ENCODE measurements at regions not wholly inside any gene's neighbourhood (a gene's known extent, or its start where the extent isn't known, plus 50 kb on each side); places are given as distances from the start of the nearest gene placed in this dataset.
"Not testable (repeated sequence)": the region's sequence is repeated elsewhere in the genome, so short reads cannot be mapped to it uniquely, and the experiment has no call there.

- DNase-seq = no peak
These were observed 54.3 kb upstream of the CREB3L1 start for GRCh38 chr11:46223252-46223513.

GRCh38 chr11:46222490-46223251 lies 54.8 kb upstream of the CREB3L1 start:
- DNase-seq = no peak

- no peak for DNase-seq
These were observed 57.1 kb upstream of the CREB3L1 start for GRCh38 chr11:46220313-46220712.

GRCh38 chr11:46216765-46217089 lies 60.7 kb upstream of the CREB3L1 start:
- no peak for DNase-seq

- DNase-seq = no peak
These were observed 61.3 kb upstream of the CREB3L1 start for GRCh38 chr11:46216019-46216764.

GRCh38 chr11:46215208-46215931 lies 62.1 kb upstream of the CREB3L1 start:
- no peak for DNase-seq

- DNase-seq = no peak
These were observed 64.7 kb upstream of the CREB3L1 start for GRCh38 chr11:46212720-46213119.

GRCh38 chr11:46210856-46211255 lies 66.6 kb upstream of the CREB3L1 start:
- no peak for DNase-seq

- peak; percentile 5 for DNase-seq
These were observed 67.3 kb upstream of the CREB3L1 start for GRCh38 chr11:46210133-46210636.

- DNase-seq = not testable (repeated sequence)
These were observed 67.8 kb upstream of the CREB3L1 start for GRCh38 chr11:46209624-46210023.

- DNase-seq = no peak
These were observed 68.7 kb upstream of the CREB3L1 start for GRCh38 chr11:46208803-46209202.

- DNase-seq = peak; percentile 1
These were observed 70.2 kb upstream of the CREB3L1 start for GRCh38 chr11:46207270-46207669.

- not testable (repeated sequence) for DNase-seq
These were observed 73.0 kb upstream of the CREB3L1 start for GRCh38 chr11:46204415-46204814.

GRCh38 chr11:46203746-46204145 lies 73.7 kb upstream of the CREB3L1 start:
- no peak for DNase-seq

GRCh38 chr11:46202696-46203391 lies 74.6 kb upstream of the CREB3L1 start:
- DNase-seq = no peak

- DNase-seq = no peak
These were observed 75.3 kb upstream of the CREB3L1 start for GRCh38 chr11:46202149-46202548.

GRCh38 chr11:46200537-46201281 lies 76.8 kb upstream of the CREB3L1 start:
- DNase-seq = no peak

- no peak for DNase-seq
These were observed 77.3 kb upstream of the PHF21A start for GRCh38 chr11:46198245-46199240.

- no peak for DNase-seq
These were observed 76.2 kb upstream of the PHF21A start for GRCh38 chr11:46197421-46197820.

GRCh38 chr11:46188017-46188416 lies 66.8 kb upstream of the PHF21A start:
- DNase-seq = no peak

- DNase-seq = no peak
These were observed 62.6 kb upstream of the PHF21A start for GRCh38 chr11:46183819-46184218.

Measured in CD4-positive, alpha-beta T cell treated with Interleukin-12 subunit alpha and Interleukin-12 subunit beta, for 1 hour (primary cell).